T-cell (primary cell): ENCODE measurements at regions not wholly inside any gene's neighbourhood (a gene's known extent, or its start where the extent isn't known, plus 50 kb on each side); places are given as distances from the start of the nearest gene placed in this dataset.

Experiments used
- ATAC-seq, 4 experiments: fragments of 200-7000 bp in 3 of 4; fragments of 150-1000 bp in 1 of 4; cut with Tn5 transposase; replicated peaks in 1 of 4; 1 replicate in 3 of 4; 2 replicates in 1 of 4; pipeline ENCODE4 v1.10.0; 2021; ENCODE audit warnings: moderate library complexity in 3 of 4, mild to moderate bottlenecking in 2 of 4, moderate number of reproducible peaks in 1 of 4
- CTCF ChIA-PET, 2 donors: fragments of 300-600 bp; sonication (Branson Sonifier 250); formaldehyde crosslinking; loops; one replicate each; lab custom pipeline; 2022; ENCODE audit warnings: antibody characterized with exemption in 2 of 2; lab: Charles Lee
- POLR2A ChIA-PET, 2 donors: fragments of 300-600 bp; sonication (Branson Sonifier 250); formaldehyde crosslinking; loops; one replicate each; lab custom pipeline; 2022; ENCODE audit warnings: antibody characterized with exemption in 2 of 2; lab: Charles Lee
- DNase-seq, 35 experiments: peaks; one replicate each; pipeline versions ENCODE4 v3.0.0 to v3.0.0-alpha.2; 2013 to 2023
- H3K27ac ChIP-seq: one replicate; pipeline ENCODE4 v1.5.1; 2013; ENCODE audit warnings: low read length
- H3K27me3 ChIP-seq, 2 experiments: replicated peaks in 1 of 2; 1 replicate in 1 of 2; 2 replicates in 1 of 2; pipeline versions ENCODE4 v1.6.1 to v1.7.0; 2013; ENCODE audit warnings: low read length in 1 of 2, mixed read lengths in 1 of 2; ENCODE audit not compliant: control insufficient read depth in 2 of 2, insufficient read depth in 2 of 2; ENCODE audit errors: extremely low read depth in 1 of 2
- H3K36me3 ChIP-seq, 2 donors: 1 replicate in 1 of 2; 2 replicates in 1 of 2; pipeline versions ENCODE4 v1.6.1 to v1.7.0; 2013; ENCODE audit warnings: low read length in 1 of 2; ENCODE audit not compliant: control insufficient read depth in 2 of 2, insufficient read depth in 1 of 2; ENCODE audit errors: extremely low read depth in 1 of 2
- H3K4me1 ChIP-seq, 2 experiments: 1 replicate in 1 of 2; 2 replicates in 1 of 2; pipeline versions ENCODE4 v1.6.1 to v1.7.0; 2013; ENCODE audit warnings: low read length in 2 of 2, mixed read lengths in 1 of 2; ENCODE audit not compliant: insufficient read depth in 2 of 2, control insufficient read depth in 1 of 2; ENCODE audit errors: extremely low read depth in 1 of 2
- H3K4me3 ChIP-seq, 2 donors: 1 replicate in 1 of 2; 2 replicates in 1 of 2; pipeline versions ENCODE4 v1.5.1 to v1.7.0; 2013; ENCODE audit warnings: mild to moderate bottlenecking in 2 of 2, low read length in 1 of 2, moderate library complexity in 1 of 2; ENCODE audit not compliant: control insufficient read depth in 1 of 2; ENCODE audit errors: extremely low read depth in 1 of 2
- H3K9me3 ChIP-seq: 2 replicates; pipeline ENCODE4 v1.7.0; 2013
- H3K27ac Mint-ChIP-seq, 2 donors: one replicate each; pipeline ENCODE4 v1.8.0; 2020 to 2021; ENCODE audit warnings: mild to moderate bottlenecking in 2 of 2, mixed read lengths in 2 of 2
- H3K27me3 Mint-ChIP-seq, 2 donors: one replicate each; pipeline ENCODE4 v1.8.0; 2021 to 2022; ENCODE audit warnings: mixed read lengths in 2 of 2
- H3K36me3 Mint-ChIP-seq: one replicate; pipeline ENCODE4 v1.8.0; 2021; ENCODE audit warnings: mixed read lengths
- H3K4me1 Mint-ChIP-seq, 3 donors: one replicate each; pipeline ENCODE4 v1.8.0; 2020 to 2022; ENCODE audit warnings: mixed read lengths in 3 of 3, mild to moderate bottlenecking in 1 of 3
- H3K4me3 Mint-ChIP-seq, 3 donors: one replicate each; pipeline ENCODE4 v1.8.0; 2020 to 2022; ENCODE audit warnings: mild to moderate bottlenecking in 3 of 3, mixed read lengths in 3 of 3, moderate library complexity in 3 of 3
- H3K9me3 Mint-ChIP-seq, 3 donors: one replicate each; pipeline ENCODE4 v1.8.0; 2020 to 2022; ENCODE audit warnings: mixed read lengths in 3 of 3
- WGBS: methylation state at CpG from one replicate; pipeline ENCODE4 v1.1.5; 2013; ENCODE audit warnings: missing lambda C conversion rate; ENCODE audit not compliant: insufficient coverage; 5-methylcytosine and 5-hydroxymethylcytosine counted together

GRCh38 chr2:144713410-144713809 is 193.5 kb upstream of the ZEB2 start:
- Mint-ChIP-seq H3K4me3 (no peak overlapping the region), H3K27me3 (peaks cover 0 to 3% of the 10 kb centered on the region in 2 donors), H3K36me3 (no peaks in the 10 kb centered on the region), H3K4me1 (no peaks in the 10 kb centered on the region), H3K27ac (no peak overlapping the region), H3K9me3 (peaks cover 13 to 19% (median 14%) of the 10 kb centered on the region in 3 donors)
- ATAC-seq (no peak), DNase-seq (no peak)
- H3K9me3 ChIP-seq: no peaks in the 10 kb centered on the region
- WGBS: no CpG with 5 or more reads among the region's 1 CpG
- ChIA-PET CTCF (no interaction called here), POLR2A (no interaction called here)
- H3K4me3 ChIP-seq: no peak overlapping the region
- H3K27ac ChIP-seq: no peak overlapping the region
- H3K27me3 ChIP-seq: no peaks in the 10 kb centered on the region
- no peaks in the 10 kb centered on the region for H3K4me1 ChIP-seq
- no peaks in the 10 kb centered on the region for H3K36me3 ChIP-seq

- H3K27me3 Mint-ChIP-seq: peaks cover 0 to 3% of the 10 kb centered on the region in 2 donors
These were observed 192.6 kb upstream of the ZEB2 start for GRCh38 chr2:144712550-144712940.

GRCh38 chr2:144711630-144712549 is 192.0 kb upstream of the ZEB2 start:
- no peaks in the 10 kb centered on the region for H3K27me3 ChIP-seq
- Mint-ChIP-seq H3K4me1 (no peaks in the 10 kb centered on the region), H3K27me3 (peaks cover 0 to 7% of the 10 kb centered on the region in 2 donors), H3K36me3 (no peaks in the 10 kb centered on the region), H3K4me3 (no peak overlapping the region), H3K9me3 (peaks cover 0 to 8% (median 4%) of the 10 kb centered on the region in 3 donors), H3K27ac (no peak overlapping the region)
- CTCF ChIA-PET: no interaction called here
- 77% methylated on average over 3 of the region's 7 CpGs for WGBS
- no peak overlapping the region for H3K27ac ChIP-seq
- POLR2A ChIA-PET: no interaction called here
- DNase-seq (no peak), ATAC-seq (no peak)
- no peaks in the 10 kb centered on the region for H3K4me1 ChIP-seq
- no peaks in the 10 kb centered on the region for H3K36me3 ChIP-seq
- H3K4me3 ChIP-seq: no peak overlapping the region
- no peaks in the 10 kb centered on the region for H3K9me3 ChIP-seq

More at GRCh38 chr2:144712550-144712940, 192.6 kb upstream of the ZEB2 start:
- peaks cover 4 to 10% (median 8%) of the 10 kb centered on the region in 3 donors for H3K9me3 Mint-ChIP-seq
- no peak overlapping the region for H3K4me3 Mint-ChIP-seq
- ATAC-seq: no peak
- no peak overlapping the region for H3K4me3 ChIP-seq
- H3K27ac Mint-ChIP-seq: no peak overlapping the region
- H3K4me1 Mint-ChIP-seq: no peaks in the 10 kb centered on the region
- DNase-seq: no peak
- no CpG with 5 or more reads among the region's 1 CpG for WGBS
- no peaks in the 10 kb centered on the region for H3K36me3 Mint-ChIP-seq
- ChIA-PET CTCF (no interaction called here), POLR2A (no interaction called here)
- no peaks in the 10 kb centered on the region for H3K36me3 ChIP-seq
- no peaks in the 10 kb centered on the region for H3K4me1 ChIP-seq
- H3K9me3 ChIP-seq: no peaks in the 10 kb centered on the region
- H3K27ac ChIP-seq: no peak overlapping the region
- no peaks in the 10 kb centered on the region for H3K27me3 ChIP-seq

- H3K4me1 ChIP-seq: no peaks in the 10 kb centered on the region
- ATAC-seq (no peak), DNase-seq (no peak)
- Mint-ChIP-seq H3K4me3 (no peak overlapping the region), H3K36me3 (no peaks in the 10 kb centered on the region), H3K27ac (no peak overlapping the region), H3K27me3 (peaks cover 2 to 4% of the 10 kb centered on the region in 2 donors), H3K9me3 (peaks cover 0 to 6% (median 0%) of the 10 kb centered on the region in 3 donors), H3K4me1 (no peaks in the 10 kb centered on the region)
- no peak overlapping the region for H3K4me3 ChIP-seq
- ChIA-PET POLR2A (no interaction called here), CTCF (no interaction called here)
- H3K27ac ChIP-seq: no peak overlapping the region
- H3K27me3 ChIP-seq: no peaks in the 10 kb centered on the region
- no peaks in the 10 kb centered on the region for H3K36me3 ChIP-seq
- no peaks in the 10 kb centered on the region for H3K9me3 ChIP-seq
These were observed 191.2 kb upstream of the ZEB2 start for GRCh38 chr2:144711084-144711483.

GRCh38 chr2:144708626-144709025 is 188.7 kb upstream of the ZEB2 start:
- Mint-ChIP-seq H3K27ac (no peak overlapping the region), H3K4me3 (no peak overlapping the region), H3K4me1 (no peaks in the 10 kb centered on the region), H3K36me3 (no peaks in the 10 kb centered on the region), H3K27me3 (peaks cover 4 to 7% of the 10 kb centered on the region in 2 donors), H3K9me3 (no peaks in the 10 kb centered on the region)
- POLR2A ChIA-PET: no interaction called here
- ATAC-seq (no peak), DNase-seq (no peak)
- 100% methylated on average over 1 of the region's 2 CpGs for WGBS
- H3K4me1 ChIP-seq: no peaks in the 10 kb centered on the region
- H3K36me3 ChIP-seq: no peaks in the 10 kb centered on the region
- H3K9me3 ChIP-seq: no peaks in the 10 kb centered on the region
- no peak overlapping the region for H3K4me3 ChIP-seq
- CTCF ChIA-PET: no interaction called here
- no peaks in the 10 kb centered on the region for H3K27me3 ChIP-seq
- H3K27ac ChIP-seq: no peak overlapping the region

- no peak overlapping the region for H3K27ac Mint-ChIP-seq
- no peak overlapping the region for H3K4me3 Mint-ChIP-seq
- H3K27me3 Mint-ChIP-seq: peaks cover 4 to 7% of the 10 kb centered on the region in 2 donors
- POLR2A ChIA-PET: no interaction called here
- no peak overlapping the region for H3K4me3 ChIP-seq
- H3K4me1 Mint-ChIP-seq: peaks cover 0 to 1% (median 0%) of the 10 kb centered on the region in 3 donors
- H3K36me3 ChIP-seq: no peaks in the 10 kb centered on the region
- no peak for ATAC-seq
- 100% methylated on average over 3 of the region's 9 CpGs for WGBS
- no peaks in the 10 kb centered on the region for H3K9me3 Mint-ChIP-seq
- no peaks in the 10 kb centered on the region for H3K36me3 Mint-ChIP-seq
- no peaks in the 10 kb centered on the region for H3K4me1 ChIP-seq
- CTCF ChIA-PET: interaction anchor here in 1 of 2 donors (0.7 kb wide), 1 partner anchor 1449 kb away, joined by 7 read pairs; no protein-coding TSS in a partner anchor
- no peak for DNase-seq
- no peak overlapping the region for H3K27ac ChIP-seq
- H3K27me3 ChIP-seq: no peaks in the 10 kb centered on the region
- H3K9me3 ChIP-seq: no peaks in the 10 kb centered on the region
These were observed 187.9 kb upstream of the ZEB2 start for GRCh38 chr2:144707736-144708326.
